DMS79 treated with DMSO at 0.1 percent for 48 hours (cell line): ENCODE measurements at regions not wholly inside any gene's neighbourhood (a gene's known extent, or its start where the extent isn't known, plus 50 kb on each side); places are given as distances from the start of the nearest gene placed in this dataset.
"Not testable (repeated sequence)": the region's sequence is repeated elsewhere in the genome, so short reads cannot be mapped to it uniquely, and the experiment has no call there.

ENCODE experiments used
- DNase-seq: peaks from one replicate; lab custom pipeline; 2025; lab: John Stamatoyannopoulos, UW

- DNase-seq, result no peak
These were observed 169.1 kb downstream of the RPIA start for GRCh38 chr2:88860421-88861075.

- no peak for DNase-seq
These were observed 174.4 kb downstream of the RPIA start for GRCh38 chr2:88865801-88866371.

- DNase-seq, result no peak
These were observed 175.3 kb downstream of the RPIA start for GRCh38 chr2:88866756-88867155.

DNA sequence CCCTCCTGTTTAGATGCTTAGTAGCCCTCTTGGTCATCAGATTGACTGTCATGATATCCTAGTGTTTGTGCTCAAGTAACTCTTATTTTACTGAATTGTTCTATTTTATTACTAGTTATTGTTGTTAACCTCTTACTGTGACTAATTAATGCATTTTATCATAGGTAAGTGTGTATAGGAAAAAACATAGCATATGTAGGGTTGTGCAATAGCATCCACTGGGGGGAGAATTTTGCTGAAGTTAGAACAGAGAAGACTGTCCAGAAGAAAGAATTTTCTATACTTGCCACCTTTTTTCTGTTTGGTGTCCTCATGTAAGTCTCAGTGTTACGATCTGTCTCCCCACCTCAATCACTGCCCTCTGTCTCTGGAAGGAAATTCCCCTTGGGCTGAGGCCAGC is 177.4 kb downstream of the RPIA start:
- no peak for DNase-seq

DNA sequence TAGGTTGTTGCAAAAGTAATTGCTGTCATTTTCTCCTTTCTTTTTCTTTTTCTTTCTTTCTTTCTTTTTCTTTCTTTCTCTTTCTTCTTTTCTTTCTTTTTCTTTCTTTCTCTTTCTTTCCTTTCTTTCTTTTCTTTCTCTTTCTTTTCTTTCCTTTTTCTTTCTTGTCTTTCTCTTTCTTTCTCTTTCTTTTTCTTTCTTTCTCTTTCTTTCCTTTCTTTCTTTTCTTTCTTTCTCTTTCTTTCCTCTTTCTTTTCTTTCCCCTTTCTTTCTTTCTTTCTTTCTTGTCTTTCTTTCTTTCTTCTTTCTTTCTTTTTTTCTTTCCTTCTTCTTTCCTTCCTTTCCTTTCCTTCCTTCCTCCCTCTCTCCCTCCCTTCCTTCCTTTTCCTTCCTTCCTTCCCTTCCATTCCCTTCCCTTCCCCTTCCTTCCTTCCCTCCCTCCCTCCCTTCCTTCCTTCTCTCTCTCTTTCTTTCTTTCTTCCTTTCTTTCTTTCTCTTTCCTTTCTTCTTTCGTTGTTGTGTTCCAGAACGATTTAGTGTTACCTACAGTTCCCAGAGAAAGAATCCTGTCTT is 178.9 kb downstream of the RPIA start:
- no peak for DNase-seq

GRCh38 chr2:88871336-88871735 is 179.9 kb downstream of the RPIA start:
- DNase-seq, result no peak

- no peak for DNase-seq
These were observed 182.1 kb downstream of the RPIA start for GRCh38 chr2:88873620-88874019.

- DNase-seq, result peak; percentile 11
These were observed 182.7 kb downstream of the RPIA start for GRCh38 chr2:88874063-88874657.

- DNase-seq, result no peak
These were observed 184.3 kb downstream of the RPIA start for GRCh38 chr2:88875736-88876135.

GRCh38 chr2:88880441-88880953 is 189.0 kb downstream of the RPIA start:
- DNase-seq, result peak; percentile 33

- DNase-seq, result no peak
These were observed 193.8 kb downstream of the RPIA start for GRCh38 chr2:88885275-88885674.

DNA sequence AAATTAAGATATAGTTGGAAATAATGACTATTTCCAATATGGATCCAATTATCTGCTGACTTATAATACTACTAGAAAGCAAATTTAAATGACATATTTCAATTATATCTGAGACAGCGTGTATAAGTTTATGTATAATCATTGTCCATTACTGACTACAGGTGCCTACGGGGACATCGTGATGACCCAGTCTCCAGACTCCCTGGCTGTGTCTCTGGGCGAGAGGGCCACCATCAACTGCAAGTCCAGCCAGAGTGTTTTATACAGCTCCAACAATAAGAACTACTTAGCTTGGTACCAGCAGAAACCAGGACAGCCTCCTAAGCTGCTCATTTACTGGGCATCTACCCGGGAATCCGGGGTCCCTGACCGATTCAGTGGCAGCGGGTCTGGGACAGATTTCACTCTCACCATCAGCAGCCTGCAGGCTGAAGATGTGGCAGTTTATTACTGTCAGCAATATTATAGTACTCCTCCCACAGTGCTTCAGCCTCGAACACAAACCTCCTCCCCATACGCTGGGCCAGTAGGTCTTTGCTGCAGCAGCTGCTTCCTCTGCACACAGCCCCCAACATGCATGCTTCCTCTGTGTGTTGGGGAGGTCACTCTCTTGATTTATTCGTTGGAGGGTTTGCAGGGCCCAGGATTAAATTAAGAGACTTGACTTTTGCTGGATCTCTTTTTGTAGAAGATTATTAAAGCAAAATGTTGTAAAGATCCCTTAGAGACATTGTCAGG is 194.4 kb downstream of the RPIA start:
- no peak for DNase-seq

DNA sequence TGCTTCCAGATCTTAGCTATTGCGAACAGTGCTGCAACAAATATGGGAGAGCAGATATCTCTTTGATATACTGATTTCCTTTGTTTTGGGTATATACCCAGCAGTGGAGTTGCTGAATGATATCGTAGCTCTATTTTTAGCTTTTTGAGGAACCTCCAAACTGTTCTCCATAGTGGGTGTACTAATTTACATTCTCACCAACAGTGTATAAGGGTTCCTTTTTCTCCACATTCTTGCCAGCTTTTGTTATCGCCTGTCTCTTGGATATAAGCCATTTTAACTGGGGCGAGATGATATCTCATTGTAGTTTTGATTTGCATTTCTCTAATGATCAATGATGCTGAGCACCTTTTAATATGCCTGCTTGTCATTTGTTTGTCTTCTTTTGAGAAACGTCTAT is 196.0 kb downstream of the RPIA start:
- not testable (repeated sequence) for DNase-seq

- DNase-seq, result no peak
These were observed 200.7 kb downstream of the RPIA start for GRCh38 chr2:88892207-88892606.

DNA sequence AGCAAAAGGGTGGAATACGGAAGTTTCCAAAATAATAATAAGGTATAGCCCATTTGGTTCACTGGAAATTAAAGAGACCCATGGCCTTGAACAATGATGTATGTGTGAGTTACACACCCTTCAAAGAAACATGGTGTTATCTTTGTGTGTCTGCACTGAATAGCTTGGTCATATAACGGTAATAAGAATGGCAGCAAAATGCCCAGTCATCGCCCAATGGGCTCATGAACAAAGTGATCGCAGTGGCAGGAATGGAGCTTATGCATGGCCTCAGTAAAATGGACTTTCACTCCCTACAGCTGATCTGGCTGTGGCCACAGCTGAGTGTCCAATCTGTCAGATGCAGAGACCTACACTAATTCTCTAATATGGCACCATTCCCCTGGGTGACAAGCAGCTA is 201.3 kb downstream of the RPIA start:
- no peak for DNase-seq

GRCh38 chr2:88896971-88897370 is 205.5 kb downstream of the RPIA start:
- DNase-seq, result no peak

DNA sequence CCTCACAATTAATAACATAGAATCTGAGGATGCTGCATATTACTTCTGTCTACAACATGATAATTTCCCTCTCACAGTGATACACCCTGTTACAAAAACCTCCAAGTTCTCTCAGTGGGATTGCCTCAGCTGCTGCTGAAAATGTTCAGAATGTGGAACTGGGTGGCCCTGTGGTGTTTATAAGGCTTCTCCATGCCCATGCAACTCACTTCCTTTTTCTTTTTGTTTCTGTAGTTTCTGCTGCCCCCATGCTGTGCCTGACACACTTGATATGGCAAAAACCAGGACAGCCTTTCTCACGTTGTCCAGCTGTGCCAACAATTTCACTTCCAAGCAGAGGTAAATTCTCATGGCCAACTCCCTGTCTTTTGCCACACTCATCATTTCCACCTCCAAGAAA is 206.2 kb downstream of the RPIA start:
- DNase-seq, result no peak

- DNase-seq, result no peak
These were observed 212.4 kb downstream of the RPIA start for GRCh38 chr2:88903749-88904353.

DNA sequence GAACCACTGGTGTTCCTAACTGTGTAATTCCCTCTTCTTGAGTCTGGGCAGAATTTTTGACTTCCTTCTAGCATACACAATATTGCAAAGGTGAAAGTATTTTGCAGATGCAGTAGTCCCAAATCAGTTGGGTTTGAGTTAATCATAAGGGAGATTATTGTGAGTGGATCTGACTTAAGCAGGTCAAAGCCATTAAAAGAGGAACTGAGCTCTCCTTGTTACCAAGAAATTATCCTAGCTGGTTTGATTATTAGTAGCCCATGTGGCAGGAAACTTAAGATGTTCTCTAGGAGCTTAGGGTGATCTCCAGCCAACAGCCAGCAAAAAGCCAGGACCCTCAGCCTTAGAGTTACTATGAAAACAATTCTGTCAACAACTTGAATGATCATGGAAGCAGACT is 221.8 kb downstream of the RPIA start:
- no peak for DNase-seq

GRCh38 chr2:88919087-88919738 is 227.7 kb downstream of the RPIA start:
- DNase-seq, result no peak

DNA sequence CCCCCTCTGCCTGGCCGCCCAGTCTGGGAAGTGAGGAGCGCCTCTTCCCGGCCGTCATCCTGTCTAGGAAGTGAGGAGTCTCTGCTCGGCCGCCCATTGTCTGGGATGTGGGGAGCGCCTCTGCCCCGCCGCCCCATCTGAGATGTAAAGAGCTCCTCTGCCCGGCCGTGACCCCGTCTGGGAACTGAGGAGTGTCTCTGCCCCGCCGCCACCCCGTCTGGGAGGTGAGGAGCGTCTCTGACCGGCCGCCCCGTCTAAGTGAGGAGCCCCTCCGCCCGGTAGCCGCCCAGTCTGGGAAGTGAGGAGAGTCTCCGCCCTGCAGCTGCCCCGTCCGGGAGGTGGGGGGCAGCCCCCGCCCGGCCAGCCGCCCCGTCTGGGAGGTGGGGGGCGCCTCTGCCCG is 228.9 kb downstream of the RPIA start:
- DNase-seq, result not testable (repeated sequence)

GRCh38 chr2:88924533-88924932 is 233.1 kb downstream of the RPIA start:
- DNase-seq, result no peak
